HL-60 (cell line): ENCODE measurements at regions not wholly inside any gene's neighbourhood (a gene's known extent, or its start where the extent isn't known, plus 50 kb on each side); places are given as distances from the start of the nearest gene placed in this dataset.

Experiments
- CTCF ChIP-seq: IDR thresholded peaks from one replicate; pipeline ENCODE4 v1.5.1; 2011; ENCODE audit warnings: low read length, control low read depth, inconsistent platforms; ENCODE audit not compliant: insufficient read depth
- GABPA ChIP-seq: IDR thresholded peaks from 2 replicates; pipeline ENCODE4 v1.6.1; 2012; ENCODE audit warnings: low read depth
- POLR2AphosphoS5 ChIP-seq: IDR thresholded peaks from 2 replicates; pipeline ENCODE4 v1.6.1; 2012; ENCODE audit warnings: low read depth
- REST ChIP-seq: IDR thresholded peaks from 2 replicates; pipeline ENCODE4 v1.6.1; 2012; ENCODE audit warnings: low read depth; ENCODE audit not compliant: insufficient replicate concordance

- TF ChIP-seq POLR2AphosphoS5, result no peak
- no peak for TF ChIP-seq CTCF
- TF ChIP-seq REST, result no peak
- TF ChIP-seq GABPA, result no peak
These were observed 152.6 kb downstream of the ZC3H11B start for GRCh38 chr1:219460081-219460895.
